GM19043 (cell line): ENCODE measurements at regions not wholly inside any gene's neighbourhood (a gene's known extent, or its start where the extent isn't known, plus 50 kb on each side); places are given as distances from the start of the nearest gene placed in this dataset.

Experiments
- ATAC-seq: cut with Tn5 transposase; IDR thresholded peaks from one replicate; pipeline ENCODE4 v1.9.1; 2021; ENCODE audit warnings: low read depth; ENCODE audit not compliant: unreplicated experiment

GRCh38 chr2:78890935-78891334 lies 134.6 kb upstream of the REG3G start:
- no peak for ATAC-seq

- no peak for ATAC-seq
Observed at GRCh38 chr2:78892295-78892694, 133.2 kb upstream of the REG3G start.

- no peak for ATAC-seq
Observed at GRCh38 chr2:78895022-78895421, 130.5 kb upstream of the REG3G start.

- ATAC-seq, result no peak
Observed at GRCh38 chr2:78896536-78896935, 129.0 kb upstream of the REG3G start.

GRCh38 chr2:78907089-78907488 lies 118.4 kb upstream of the REG3G start:
- no peak for ATAC-seq

GRCh38 chr2:78908973-78909372 lies 116.5 kb upstream of the REG3G start:
- ATAC-seq, result no peak

GRCh38 chr2:78910376-78910775 lies 115.1 kb upstream of the REG3G start:
- no peak for ATAC-seq

- ATAC-seq, result no peak
Observed at GRCh38 chr2:78913257-78913656, 112.2 kb upstream of the REG3G start.

GRCh38 chr2:78925258-78925657 lies 100.2 kb upstream of the REG3G start:
- no peak for ATAC-seq

GRCh38 chr2:78928502-78928901 lies 97.0 kb upstream of the REG3G start:
- no peak for ATAC-seq

GRCh38 chr2:78940998-78941397 lies 84.5 kb upstream of the REG3G start:
- ATAC-seq, result no peak

GRCh38 chr2:78941751-78942150 lies 83.8 kb upstream of the REG3G start:
- no peak for ATAC-seq

GRCh38 chr2:78963881-78964280 lies 61.6 kb upstream of the REG3G start:
- no peak for ATAC-seq

- ATAC-seq, result no peak
Observed at GRCh38 chr2:78967294-78967693, 58.2 kb upstream of the REG3G start.

GRCh38 chr2:78973630-78974029 lies 51.9 kb upstream of the REG3G start:
- ATAC-seq, result no peak
